GM23338 (cell line): ENCODE measurements at regions not wholly inside any gene's neighbourhood (a gene's known extent, or its start where the extent isn't known, plus 50 kb on each side); places are given as distances from the start of the nearest gene placed in this dataset.

ENCODE experiments used
- ATAC-seq: fragments of 200-7000 bp; cut with Tn5 transposase; 3 replicates; pipeline ENCODE4 v1.9.1; 2020
- DNase-seq: peaks from one replicate; pipeline ENCODE4 v3.0.0-alpha.2; 2015; ENCODE audit warnings: low spot score
- H2AFZ ChIP-seq: fragments of 200-600 bp; sonication (generic); 2 replicates; pipeline ENCODE4 v1.8.0; 2016; ENCODE audit warnings: antibody characterized with exemption, mild to moderate bottlenecking, moderate library complexity
- H3F3A ChIP-seq: fragments of 200-600 bp; sonication (generic); replicated peaks from 2 replicates; pipeline ENCODE4 v1.8.0; 2017; ENCODE audit warnings: antibody characterized with exemption, mixed run types, low read depth
- H3K27ac ChIP-seq: fragments of 200-600 bp; sonication (generic); 2 replicates; pipeline ENCODE4 v1.6.1; 2016; ENCODE audit warnings: low read depth
- H3K27me3 ChIP-seq: fragments of 200-600 bp; sonication (generic); 2 replicates; pipeline ENCODE4 v1.8.0; 2016; ENCODE audit warnings: mild to moderate bottlenecking, mixed run types, moderate library complexity; ENCODE audit not compliant: insufficient read depth
- H3K36me3 ChIP-seq: fragments of 200-600 bp; sonication (generic); 2 replicates; pipeline ENCODE4 v1.8.0; 2016; ENCODE audit warnings: mild to moderate bottlenecking; ENCODE audit not compliant: insufficient read depth
- H3K4me1 ChIP-seq: fragments of 200-600 bp; sonication (generic); 2 replicates; pipeline ENCODE4 v1.8.0; 2016; ENCODE audit warnings: mild to moderate bottlenecking, moderate library complexity; ENCODE audit not compliant: insufficient read depth
- H3K4me2 ChIP-seq: fragments of 200-600 bp; sonication (generic); 2 replicates; pipeline ENCODE4 v1.7.1; 2017; ENCODE audit warnings: mixed run types
- H3K4me3 ChIP-seq: fragments of 200-600 bp; sonication (generic); 2 replicates; pipeline ENCODE4 v1.6.1; 2016; ENCODE audit warnings: mixed run types
- H3K79me2 ChIP-seq: fragments of 200-600 bp; sonication (generic); replicated peaks from 2 replicates; pipeline ENCODE4 v1.8.0; 2017; ENCODE audit warnings: mild to moderate bottlenecking; ENCODE audit not compliant: insufficient read depth
- H3K9me2 ChIP-seq: fragments of 200-600 bp; sonication (generic); 2 replicates; pipeline ENCODE4 v1.8.0; 2017; ENCODE audit not compliant: insufficient read depth
- H4K20me1 ChIP-seq: fragments of 200-600 bp; sonication (generic); replicated peaks from 2 replicates; pipeline ENCODE4 v1.8.0; 2017; ENCODE audit warnings: mild to moderate bottlenecking; ENCODE audit not compliant: insufficient read depth
- H3K27ac Mint-ChIP-seq: 2 replicates; pipeline ENCODE4 v1.8.0; 2020; ENCODE audit warnings: inconsistent platforms, mild to moderate bottlenecking, moderate library complexity, mixed read lengths
- H3K27me3 Mint-ChIP-seq: 3 replicates; pipeline ENCODE4 v1.8.0; 2022; ENCODE audit warnings: low read depth, mild to moderate bottlenecking, moderate library complexity, mixed read lengths, inconsistent platforms; ENCODE audit not compliant: insufficient read depth, poor library complexity
- H3K36me3 Mint-ChIP-seq: 3 replicates; pipeline ENCODE4 v1.8.0; 2021; ENCODE audit warnings: low read depth, mild to moderate bottlenecking, inconsistent platforms, moderate library complexity, mixed read lengths
- H3K4me1 Mint-ChIP-seq: 3 replicates; pipeline ENCODE4 v1.8.0; 2020; ENCODE audit warnings: mild to moderate bottlenecking, inconsistent platforms, mixed read lengths
- H3K4me3 Mint-ChIP-seq: 3 replicates; pipeline ENCODE4 v1.8.0; 2021; ENCODE audit warnings: moderate library complexity, mild to moderate bottlenecking, inconsistent platforms, mixed read lengths
- H3K9me3 Mint-ChIP-seq: 3 replicates; pipeline ENCODE4 v1.8.0; 2020; ENCODE audit warnings: moderate library complexity, mild to moderate bottlenecking, inconsistent platforms, mixed read lengths
- CREB1 ChIP-seq: fragments of 250-450 bp; sonication (Bioruptor Pico); IDR thresholded peaks from 2 replicates; pipeline ENCODE4 v1.5.0; 2020; ENCODE audit warnings: low read depth, mild to moderate bottlenecking, moderate library complexity
- CTCF ChIP-seq, 2 experiments: fragments of 200-600 bp in 1 of 2; sonication (generic) in 1 of 2; conservative IDR thresholded peaks; 2 replicates each; pipeline versions ENCODE4 v1.5.1 to v1.6.1; 2016 to 2017; ENCODE audit warnings: antibody characterized with exemption in 2 of 2, low read depth in 2 of 2, mild to moderate bottlenecking in 2 of 2, moderate library complexity in 1 of 2
- ETS1 ChIP-seq: IDR thresholded peaks from 2 replicates; pipeline ENCODE4 v1.6.1; 2016; ENCODE audit warnings: antibody characterized with exemption
- EZH2 ChIP-seq: fragments of 200-600 bp; sonication (generic); IDR thresholded peaks from one replicate; pipeline ENCODE4 v1.8.0; 2017; ENCODE audit warnings: antibody characterized with exemption, mild to moderate bottlenecking, low read depth; ENCODE audit not compliant: unreplicated experiment
- EZH2phosphoT487 ChIP-seq: fragments of 200-600 bp; sonication (generic); IDR thresholded peaks from one replicate; pipeline ENCODE4 v1.8.1; 2018; ENCODE audit warnings: antibody characterized with exemption; ENCODE audit not compliant: unreplicated experiment
- JUNB ChIP-seq: IDR thresholded peaks from one replicate; pipeline ENCODE4 v1.6.1; 2016; ENCODE audit warnings: antibody characterized with exemption; ENCODE audit not compliant: unreplicated experiment
- NANOG ChIP-seq: IDR thresholded peaks from 2 replicates; pipeline ENCODE4 v1.6.1; 2016; ENCODE audit warnings: antibody characterized with exemption, borderline replicate concordance
- POLR2AphosphoS5 ChIP-seq: IDR thresholded peaks from 2 replicates; pipeline ENCODE4 v1.6.1; 2016; ENCODE audit warnings: antibody characterized with exemption, low read depth
- REST ChIP-seq: IDR thresholded peaks from one replicate; pipeline ENCODE4 v1.6.1; 2018; ENCODE audit warnings: antibody characterized with exemption; ENCODE audit not compliant: unreplicated experiment
- STAT1 ChIP-seq: IDR thresholded peaks from one replicate; pipeline ENCODE4 v1.6.1; 2016; ENCODE audit warnings: antibody characterized with exemption; ENCODE audit not compliant: unreplicated experiment
- ZNF114 ChIP-seq: fragments of 250-450 bp; sonication (Bioruptor Pico); IDR thresholded peaks from 2 replicates; pipeline ENCODE4 v1.5.0; 2020; ENCODE audit warnings: mild to moderate bottlenecking, moderate library complexity
- ZNF331 ChIP-seq: fragments of 250-450 bp; sonication (Bioruptor Pico); IDR thresholded peaks from 2 replicates; pipeline ENCODE4 v1.5.0; 2020; ENCODE audit warnings: low read depth, mild to moderate bottlenecking, moderate library complexity
- ZNF462 ChIP-seq: fragments of 250-450 bp; sonication (Bioruptor Pico); IDR thresholded peaks from 2 replicates; pipeline ENCODE4 v1.5.0; 2020; ENCODE audit warnings: mild to moderate bottlenecking, moderate library complexity

GRCh38 chr13:50451609-50452008 is 391.9 kb downstream of the DLEU7 start:
- peaks cover 38% of the 10 kb centered on the region for H3K4me1 Mint-ChIP-seq
- H3K36me3 ChIP-seq: no peaks in the 10 kb centered on the region
- H3K27me3 Mint-ChIP-seq: peaks cover 2% of the 10 kb centered on the region
- ATAC-seq: peak; percentile 50
- no peak overlapping the region for H2AFZ ChIP-seq
- H3K4me2 ChIP-seq: no peak overlapping the region
- peaks cover 7% of the 10 kb centered on the region; the same call in 2 of the 3 replicates for H3K9me3 Mint-ChIP-seq
- H3K79me2 ChIP-seq: no peaks in the 10 kb centered on the region
- no peaks in the 10 kb centered on the region for H3F3A ChIP-seq
- DNase-seq: no peak
- H3K27ac ChIP-seq: no peak overlapping the region
- H4K20me1 ChIP-seq: no peaks in the 10 kb centered on the region
- TF ChIP-seq CREB1 (no peak), JUNB (no peak), ETS1 (no peak), POLR2AphosphoS5 (no peak), ZNF331 (CRISPR knock-in tag) (no peak), EZH2phosphoT487 (no peak), CTCF (conservative IDR thresholded peaks at IDR 0.05; ENCODE audit: low read depth in 2 of 2) (no peak), REST (no peak), EZH2 (no peak), ZNF114 (CRISPR knock-in tag) (no peak), ZNF462 (CRISPR knock-in tag) (no peak), STAT1 (no peak), NANOG (no peak)
- H3K4me3 ChIP-seq: no peak overlapping the region
- H3K27me3 ChIP-seq: no peaks in the 10 kb centered on the region
- H3K9me2 ChIP-seq: no peaks in the 10 kb centered on the region
- H3K27ac Mint-ChIP-seq: no peak overlapping the region; the same call in 1 of the 2 replicates
- 0 out of 3 replicates have a peak, but pooled peaks cover 8% of the 10 kb centered on the region for H3K36me3 Mint-ChIP-seq
- no peak overlapping the region for H3K4me3 Mint-ChIP-seq
- peaks cover 33% of the 10 kb centered on the region for H3K4me1 ChIP-seq
